PC-9 (cell line): ENCODE measurements at regions not wholly inside any gene's neighbourhood (a gene's known extent, or its start where the extent isn't known, plus 50 kb on each side); places are given as distances from the start of the nearest gene placed in this dataset.
"Not testable (repeated sequence)": the region's sequence is repeated elsewhere in the genome, so short reads cannot be mapped to it uniquely, and the experiment has no call there.

Experiments used
- BruUV-seq: library from RNA; stranded (reverse); fragments of 400-500 nt; replicated peaks from 2 replicates; lab custom pipeline; 2021; lab: Mats Ljungman, UMichigan
- CTCF ChIA-PET: fragments of 300-600 bp; sonication (Branson Sonifier 250); formaldehyde crosslinking; loops from one replicate; lab custom pipeline; 2022; ENCODE audit warnings: antibody characterized with exemption; lab: Charles Lee
- POLR2A ChIA-PET: fragments of 300-600 bp; sonication (Branson Sonifier 250); formaldehyde crosslinking; loops from one replicate; lab custom pipeline; 2022; ENCODE audit warnings: antibody characterized with exemption; ENCODE audit not compliant: unreplicated experiment; lab: Charles Lee
- DNase-seq, 2 experiments: peaks; one replicate each; pipeline versions ENCODE4 v3.0.0 to v3.0.0-alpha.2; 2015 to 2022; ENCODE audit warnings: mixed read lengths in 1 of 2
- H2AFZ ChIP-seq: fragments of 200-600 bp; sonication (generic); 2 replicates; pipeline ENCODE4 v1.8.1; 2017; ENCODE audit warnings: antibody characterized with exemption
- H3F3A ChIP-seq: fragments of 200-600 bp; sonication (generic); 2 replicates; pipeline ENCODE4 v1.8.1; 2017; ENCODE audit warnings: antibody characterized with exemption, mild to moderate bottlenecking, low read depth; ENCODE audit not compliant: insufficient read depth
- H3K27ac ChIP-seq: fragments of 200-600 bp; sonication (generic); 2 replicates; pipeline ENCODE4 v1.6.1; 2016; ENCODE audit warnings: mixed run types
- H3K27me3 ChIP-seq: fragments of 200-600 bp; sonication (generic); 2 replicates; pipeline ENCODE4 v1.6.1; 2016; ENCODE audit warnings: low read depth, mixed run types; ENCODE audit not compliant: insufficient read depth
- H3K36me3 ChIP-seq: fragments of 200-600 bp; sonication (generic); 2 replicates; pipeline ENCODE4 v1.6.1; 2016; ENCODE audit warnings: low read depth, mixed run types
- H3K4me1 ChIP-seq: fragments of 200-600 bp; sonication (generic); replicated peaks from 2 replicates; pipeline ENCODE4 v1.6.1; 2016; ENCODE audit warnings: mixed run types; ENCODE audit not compliant: insufficient read depth
- H3K4me2 ChIP-seq: fragments of 200-600 bp; sonication (generic); 2 replicates; pipeline ENCODE4 v1.6.1; 2017; ENCODE audit warnings: mixed run types
- H3K4me3 ChIP-seq: fragments of 200-600 bp; sonication (generic); 2 replicates; pipeline ENCODE4 v1.6.1; 2016; ENCODE audit warnings: mixed run types
- H3K79me2 ChIP-seq: fragments of 200-600 bp; sonication (generic); 2 replicates; pipeline ENCODE4 v1.6.1; 2017; ENCODE audit warnings: low read depth, mixed run types
- H3K9me2 ChIP-seq: fragments of 200-600 bp; sonication (generic); 2 replicates; pipeline ENCODE4 v1.8.1; 2017; ENCODE audit warnings: mild to moderate bottlenecking; ENCODE audit not compliant: insufficient read depth
- H3K9me3 ChIP-seq: fragments of 200-600 bp; sonication (generic); 2 replicates; pipeline ENCODE4 v1.8.1; 2016; ENCODE audit warnings: low read depth; ENCODE audit not compliant: insufficient read depth
- H4K20me1 ChIP-seq: fragments of 200-600 bp; sonication (generic); 2 replicates; pipeline ENCODE4 v1.8.1; 2017; ENCODE audit not compliant: insufficient read depth
- EZH2 ChIP-seq: fragments of 200-600 bp; sonication (generic); IDR thresholded peaks from 2 replicates; pipeline ENCODE4 v1.8.0; 2017; ENCODE audit warnings: antibody characterized with exemption, low read depth
- intact Hi-C: fragments of 100-400 bp; cut with micrococcal nuclease; formaldehyde crosslinking; loops from one replicate; pipeline ENCODE4 v1.10.0; 2022; ENCODE audit not compliant: unreplicated experiment
- TF ChIP-seq, protein P1 (sequence below): fragments of 200-600 bp; sonication (generic); conservative IDR thresholded peaks from 2 replicates; pipeline ENCODE4 v1.6.1; 2017; ENCODE audit warnings: mixed run types, antibody characterized with exemption, mild to moderate bottlenecking, moderate library complexity

DNA sequence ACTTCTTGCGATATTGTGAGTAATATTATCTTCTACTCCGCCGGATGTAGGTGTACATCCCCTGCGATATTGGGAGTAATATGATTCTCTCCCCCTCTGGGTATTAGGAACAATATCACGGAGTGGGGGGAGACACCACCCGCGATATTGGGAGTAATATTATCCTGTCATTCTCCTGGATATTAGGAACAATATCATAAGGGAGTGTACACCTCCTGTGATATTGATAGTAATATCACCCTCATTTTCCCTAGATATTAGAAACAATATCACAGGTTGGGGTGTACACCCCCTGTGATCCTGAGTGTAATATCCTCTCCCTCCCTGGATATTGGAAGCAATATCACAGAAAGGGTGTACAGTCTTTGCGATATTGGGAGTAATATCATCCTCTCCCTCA lies 64.3 kb upstream of the CEACAM21 start:
- intact Hi-C loops, result no loop called here
- CTCF ChIA-PET, result no interaction called here
- H3K4me2 ChIP-seq, result no peak overlapping the region
- H3K79me2 ChIP-seq, result no peaks in the 10 kb centered on the region
- H2AFZ ChIP-seq, result no peak overlapping the region
- POLR2A ChIA-PET, result no interaction called here
- no peaks in the 10 kb centered on the region for H3K4me1 ChIP-seq
- H3F3A ChIP-seq, result no peaks in the 10 kb centered on the region
- H4K20me1 ChIP-seq, result no peaks in the 10 kb centered on the region
- peaks cover 98% of the 10 kb centered on the region for H3K27me3 ChIP-seq
- DNase-seq, result no peak
- no peaks in the 10 kb centered on the region for H3K9me3 ChIP-seq
- no peak overlapping the region for H3K4me3 ChIP-seq
- H3K27ac ChIP-seq, result no peak overlapping the region
- H3K9me2 ChIP-seq, result no peaks in the 10 kb centered on the region
- H3K36me3 ChIP-seq, result no peaks in the 10 kb centered on the region
- no TSS peak for BruUV-seq
- TF ChIP-seq, protein P1, sequence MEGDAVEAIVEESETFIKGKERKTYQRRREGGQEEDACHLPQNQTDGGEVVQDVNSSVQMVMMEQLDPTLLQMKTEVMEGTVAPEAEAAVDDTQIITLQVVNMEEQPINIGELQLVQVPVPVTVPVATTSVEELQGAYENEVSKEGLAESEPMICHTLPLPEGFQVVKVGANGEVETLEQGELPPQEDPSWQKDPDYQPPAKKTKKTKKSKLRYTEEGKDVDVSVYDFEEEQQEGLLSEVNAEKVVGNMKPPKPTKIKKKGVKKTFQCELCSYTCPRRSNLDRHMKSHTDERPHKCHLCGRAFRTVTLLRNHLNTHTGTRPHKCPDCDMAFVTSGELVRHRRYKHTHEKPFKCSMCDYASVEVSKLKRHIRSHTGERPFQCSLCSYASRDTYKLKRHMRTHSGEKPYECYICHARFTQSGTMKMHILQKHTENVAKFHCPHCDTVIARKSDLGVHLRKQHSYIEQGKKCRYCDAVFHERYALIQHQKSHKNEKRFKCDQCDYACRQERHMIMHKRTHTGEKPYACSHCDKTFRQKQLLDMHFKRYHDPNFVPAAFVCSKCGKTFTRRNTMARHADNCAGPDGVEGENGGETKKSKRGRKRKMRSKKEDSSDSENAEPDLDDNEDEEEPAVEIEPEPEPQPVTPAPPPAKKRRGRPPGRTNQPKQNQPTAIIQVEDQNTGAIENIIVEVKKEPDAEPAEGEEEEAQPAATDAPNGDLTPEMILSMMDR, result no peak
- TF ChIP-seq EZH2, result no peak

DNA sequence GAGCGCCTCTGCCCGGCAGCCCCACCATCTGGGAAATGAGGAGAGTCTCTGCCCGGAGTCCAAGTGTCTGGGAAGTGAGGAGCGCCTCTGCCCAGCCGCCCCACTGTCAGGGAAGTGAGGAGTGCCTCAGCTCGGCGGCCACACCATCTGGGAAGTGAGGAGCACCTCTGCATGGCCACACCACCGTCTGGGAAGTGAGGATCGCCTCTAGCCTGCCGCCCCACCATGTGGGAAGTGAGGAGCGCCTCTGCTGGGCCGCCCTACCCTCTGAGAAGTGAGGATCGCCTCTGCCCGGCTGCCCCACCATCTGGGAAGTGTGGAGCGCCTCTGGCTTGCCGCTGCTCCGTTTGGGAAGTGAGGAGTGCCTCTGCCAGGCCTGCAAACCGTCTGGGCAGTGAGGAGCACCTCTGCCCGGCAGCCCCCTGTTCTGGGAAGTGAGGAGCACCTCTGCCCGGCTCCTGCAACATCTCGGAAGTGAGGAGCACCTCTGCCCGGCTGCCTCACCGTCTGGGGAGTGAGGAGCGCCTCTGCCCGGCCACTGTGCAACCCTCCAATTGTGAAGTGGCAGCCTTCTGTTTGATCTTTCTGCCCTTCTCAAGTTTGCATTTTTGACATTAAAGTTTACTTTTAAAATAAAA lies 60.8 kb upstream of the CEACAM21 start:
- no peaks in the 10 kb centered on the region for H4K20me1 ChIP-seq
- intact Hi-C loops, result no loop called here
- BruUV-seq, result no TSS peak
- ChIA-PET CTCF (no interaction called here), POLR2A (no interaction called here)
- TF ChIP-seq, protein P1, result no peak
- TF ChIP-seq EZH2, result 0 out of 2 replicates have a peak, but pooled peaks have one; percentile 38
- H3K79me2 ChIP-seq, result no peaks in the 10 kb centered on the region
- no peaks in the 10 kb centered on the region for H3K36me3 ChIP-seq
- peaks cover 100% of the 10 kb centered on the region for H3K27me3 ChIP-seq
- no peaks in the 10 kb centered on the region for H3K9me3 ChIP-seq
- no peak overlapping the region for H2AFZ ChIP-seq
- DNase-seq, result no peak
- H3K27ac ChIP-seq, result no peak overlapping the region
- H3K4me2 ChIP-seq, result no peak overlapping the region
- H3K4me3 ChIP-seq, result no peak overlapping the region
- no peaks in the 10 kb centered on the region for H3K9me2 ChIP-seq
- H3K4me1 ChIP-seq, result no peaks in the 10 kb centered on the region
- no peaks in the 10 kb centered on the region for H3F3A ChIP-seq

GRCh38 chr19:41516292-41517171 lies 59.4 kb upstream of the CEACAM21 start:
- H3K4me1 ChIP-seq, H3K4me2 ChIP-seq, POLR2A ChIA-PET, H3F3A ChIP-seq, H3K36me3 ChIP-seq, BruUV-seq, H4K20me1 ChIP-seq, intact Hi-C loops, H3K4me3 ChIP-seq, H3K9me3 ChIP-seq, H2AFZ ChIP-seq, CTCF ChIA-PET, DNase-seq, H3K27ac ChIP-seq, H3K9me2 ChIP-seq, H3K79me2 ChIP-seq: not testable (repeated sequence)
- peaks cover 100% of the 10 kb centered on the region for H3K27me3 ChIP-seq
